GM10266 (cell line): ENCODE measurements at regions not wholly inside any gene's neighbourhood (a gene's known extent, or its start where the extent isn't known, plus 50 kb on each side); places are given as distances from the start of the nearest gene placed in this dataset.

Experiments used
- DNase-seq: peaks from one replicate; pipeline ENCODE4 v3.0.0; 2012; ENCODE audit errors: extremely low spot score
- CTCF ChIP-seq: IDR thresholded peaks from 2 replicates; pipeline ENCODE4 v1.5.1; 2012; ENCODE audit warnings: mild to moderate bottlenecking, low read depth; ENCODE audit not compliant: control insufficient read depth, insufficient read depth; ENCODE audit errors: missing control alignments

GRCh38 chr7:109121599-109122300 lies 552.1 kb downstream of the DNAJB9 start:
- no peak for DNase-seq
- TF ChIP-seq CTCF: no peak

GRCh38 chr7:109125001-109125400 lies 555.3 kb downstream of the DNAJB9 start:
- DNase-seq: no peak
- no peak for TF ChIP-seq CTCF

- TF ChIP-seq CTCF: no peak
- DNase-seq: no peak
Measured at GRCh38 chr7:109126404-109127050, 556.9 kb downstream of the DNAJB9 start.

- no peak for TF ChIP-seq CTCF
- DNase-seq: no peak
Measured at GRCh38 chr7:109127145-109127544, 557.5 kb downstream of the DNAJB9 start.

- no peak for TF ChIP-seq CTCF
- DNase-seq: no peak
Measured at GRCh38 chr7:109131141-109131540, 561.5 kb downstream of the DNAJB9 start.

- no peak for TF ChIP-seq CTCF
- no peak for DNase-seq
Measured at GRCh38 chr7:109136893-109137292, 567.2 kb downstream of the DNAJB9 start.

GRCh38 chr7:109154748-109155147 lies 585.1 kb downstream of the DNAJB9 start:
- DNase-seq: no peak
- TF ChIP-seq CTCF: no peak
